HG03108 (cell line): ENCODE measurements at regions not wholly inside any gene's neighbourhood (a gene's known extent, or its start where the extent isn't known, plus 50 kb on each side); places are given as distances from the start of the nearest gene placed in this dataset.
"Not testable (repeated sequence)": the region's sequence is repeated elsewhere in the genome, so short reads cannot be mapped to it uniquely, and the experiment has no call there.

Source experiments
- ATAC-seq: cut with Tn5 transposase; IDR thresholded peaks from one replicate; pipeline ENCODE4 v1.9.1; 2021; ENCODE audit warnings: moderate library complexity; ENCODE audit not compliant: unreplicated experiment

- no peak for ATAC-seq
These were observed 162.4 kb upstream of the PTBP2 start for GRCh38 chr1:96559181-96559580.

GRCh38 chr1:96559707-96560596, 161.6 kb upstream of the PTBP2 start:
- ATAC-seq = no peak

- no peak for ATAC-seq
These were observed 159.5 kb upstream of the PTBP2 start for GRCh38 chr1:96562094-96562493.

GRCh38 chr1:96564401-96564800, 157.2 kb upstream of the PTBP2 start:
- ATAC-seq = not testable (repeated sequence)

- no peak for ATAC-seq
These were observed 156.0 kb upstream of the PTBP2 start for GRCh38 chr1:96565546-96565945.

GRCh38 chr1:96568639-96569038, 152.9 kb upstream of the PTBP2 start:
- no peak for ATAC-seq

GRCh38 chr1:96569288-96569687, 152.3 kb upstream of the PTBP2 start:
- ATAC-seq = no peak

GRCh38 chr1:96579636-96580035, 141.9 kb upstream of the PTBP2 start:
- no peak for ATAC-seq

GRCh38 chr1:96580920-96581319, 140.7 kb upstream of the PTBP2 start:
- no peak for ATAC-seq

GRCh38 chr1:96581772-96582171, 139.8 kb upstream of the PTBP2 start:
- ATAC-seq = no peak

- ATAC-seq = no peak
These were observed 137.7 kb upstream of the PTBP2 start for GRCh38 chr1:96583903-96584302.

- no peak for ATAC-seq
These were observed 134.4 kb upstream of the PTBP2 start for GRCh38 chr1:96587222-96587621.

- no peak for ATAC-seq
These were observed 133.1 kb upstream of the PTBP2 start for GRCh38 chr1:96588416-96588995.

- not testable (repeated sequence) for ATAC-seq
These were observed 126.1 kb upstream of the PTBP2 start for GRCh38 chr1:96595530-96595929.

- peak; percentile 70 for ATAC-seq
These were observed 125.2 kb upstream of the PTBP2 start for GRCh38 chr1:96596226-96596922.

GRCh38 chr1:96597218-96597617, 124.4 kb upstream of the PTBP2 start:
- no peak for ATAC-seq

- ATAC-seq = no peak
These were observed 123.0 kb upstream of the PTBP2 start for GRCh38 chr1:96598416-96599168.

GRCh38 chr1:96604620-96605019, 117.0 kb upstream of the PTBP2 start:
- ATAC-seq = not testable (repeated sequence)

GRCh38 chr1:96617375-96617774, 104.2 kb upstream of the PTBP2 start:
- not testable (repeated sequence) for ATAC-seq

- no peak for ATAC-seq
These were observed 89.4 kb upstream of the PTBP2 start for GRCh38 chr1:96632045-96632664.

- no peak for ATAC-seq
These were observed 87.9 kb upstream of the PTBP2 start for GRCh38 chr1:96633695-96634094.
